Esophagus muscularis mucosa (tissue), 3 donors: ENCODE measurements at regions not wholly inside any gene's neighbourhood (a gene's known extent, or its start where the extent isn't known, plus 50 kb on each side); places are given as distances from the start of the nearest gene placed in this dataset.

ENCODE experiments used
- CTCF ChIP-seq, 3 experiments: fragments of 200-600 bp in 2 of 3; fragments of 450-650 bp in 1 of 3; sonication (generic) in 2 of 3; IDR thresholded peaks; one replicate each; pipeline ENCODE4 v1.5.1; 2017 to 2019; ENCODE audit warnings: antibody characterized with exemption in 3 of 3, mild to moderate bottlenecking in 2 of 3, moderate library complexity in 1 of 3
- POLR2A ChIP-seq: fragments of 450-650 bp; IDR thresholded peaks from one replicate; pipeline ENCODE4 v1.6.1; 2017; ENCODE audit warnings: antibody characterized with exemption, moderate library complexity, mild to moderate bottlenecking, low read depth

- TF ChIP-seq CTCF (IDR thresholded peaks at IDR 0.05) (no peak), POLR2A (no peak)
These were observed 113.4 kb downstream of the HLX start for GRCh38 chr1:220992705-220993052.
